Naive B cell (primary cell): ENCODE measurements at regions not wholly inside any gene's neighbourhood (a gene's known extent, or its start where the extent isn't known, plus 50 kb on each side); places are given as distances from the start of the nearest gene placed in this dataset.
A peak's percentile ranks its signal among the peaks of the same experiment; 100 is the strongest.

Experiments
- ATAC-seq, 2 donors: fragments of 150-1000 bp; cut with Tn5 transposase; 2 replicates each; pipeline ENCODE4 v1.10.0; 2021; ENCODE audit warnings: low read depth in 2 of 2, mild to moderate bottlenecking in 2 of 2, moderate library complexity in 2 of 2
- DNase-seq: peaks from one replicate; pipeline ENCODE4 v3.0.0; 2022
- H3K27ac Mint-ChIP-seq, 6 donors: one replicate each; pipeline ENCODE4 v1.8.0; 2020 to 2022; ENCODE audit warnings: mild to moderate bottlenecking in 6 of 6, mixed read lengths in 6 of 6, moderate library complexity in 5 of 6, inconsistent platforms in 2 of 6
- H3K27me3 Mint-ChIP-seq, 3 donors: one replicate each; pipeline ENCODE4 v1.8.0; 2021 to 2022; ENCODE audit warnings: mixed read lengths in 3 of 3, mild to moderate bottlenecking in 1 of 3
- H3K36me3 Mint-ChIP-seq, 2 donors: one replicate each; pipeline ENCODE4 v1.8.0; 2020 to 2022; ENCODE audit warnings: mixed read lengths in 2 of 2, inconsistent platforms in 1 of 2, mild to moderate bottlenecking in 1 of 2
- H3K4me1 Mint-ChIP-seq, 3 donors: one replicate each; pipeline ENCODE4 v1.8.0; 2020 to 2022; ENCODE audit warnings: mixed read lengths in 3 of 3, inconsistent platforms in 1 of 3, mild to moderate bottlenecking in 1 of 3, moderate library complexity in 1 of 3
- H3K4me3 Mint-ChIP-seq, 8 donors: one replicate each; pipeline ENCODE4 v1.8.0; 2020 to 2022; ENCODE audit warnings: mild to moderate bottlenecking in 8 of 8, mixed read lengths in 8 of 8, moderate library complexity in 8 of 8, inconsistent platforms in 2 of 8
- H3K9me3 Mint-ChIP-seq, 7 donors: one replicate each; pipeline ENCODE4 v1.8.0; 2020 to 2022; ENCODE audit warnings: mixed read lengths in 7 of 7, mild to moderate bottlenecking in 5 of 7, inconsistent platforms in 2 of 7, moderate library complexity in 1 of 7

DNA sequence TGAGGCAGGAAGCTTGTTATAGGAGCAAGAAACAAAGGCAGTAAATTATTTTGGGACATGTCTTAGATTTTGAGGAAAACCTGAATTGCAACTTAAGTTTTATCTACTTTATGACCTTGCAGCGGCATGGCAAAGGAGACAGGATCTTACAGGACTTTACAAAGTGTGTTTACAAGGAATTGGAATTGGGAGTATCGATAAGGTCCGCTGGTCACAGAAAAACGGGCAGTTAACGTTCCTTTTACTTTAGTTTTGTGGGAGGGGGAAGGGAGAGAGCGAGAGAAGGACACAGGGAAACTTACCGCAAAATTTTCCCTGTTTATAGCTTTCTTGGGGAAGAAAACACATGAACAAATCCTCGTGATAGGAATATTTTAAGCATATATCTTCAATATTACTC is 1607.2 kb downstream of the GRIK2 start:
- DNase-seq, result no peak
- H3K27me3 Mint-ChIP-seq, result no peaks in the 10 kb centered on the region
- peaks cover 0 to 10% (median 5%) of the 10 kb centered on the region in 7 donors for H3K9me3 Mint-ChIP-seq
- no peak for ATAC-seq
- H3K4me3 Mint-ChIP-seq, result no peak overlapping the region
- H3K27ac Mint-ChIP-seq, result no peak overlapping the region
- H3K36me3 Mint-ChIP-seq, result no peaks in the 10 kb centered on the region
- no peaks in the 10 kb centered on the region for H3K4me1 Mint-ChIP-seq

DNA sequence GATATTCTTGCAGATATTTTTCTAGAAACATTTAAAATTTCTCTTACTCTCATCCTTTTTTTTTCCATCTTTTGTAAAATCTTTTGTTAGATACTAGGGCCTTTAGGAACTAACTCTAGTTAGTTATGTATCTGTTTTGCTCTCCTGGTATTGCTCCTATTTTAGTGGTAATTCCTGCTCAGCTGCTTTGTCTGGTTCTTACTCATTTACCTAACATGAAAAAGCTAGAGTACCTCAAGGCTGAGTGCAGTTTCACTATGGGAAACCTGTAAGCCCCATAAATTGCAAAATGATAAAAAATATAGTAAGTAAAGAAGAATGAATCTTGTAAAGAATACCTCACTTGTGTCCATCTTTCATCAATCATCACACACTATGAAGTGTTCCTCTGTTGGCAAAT is 1602.0 kb downstream of the GRIK2 start:
- H3K4me3 Mint-ChIP-seq, result no peak overlapping the region
- no peaks in the 10 kb centered on the region for H3K4me1 Mint-ChIP-seq
- no peaks in the 10 kb centered on the region for H3K27me3 Mint-ChIP-seq
- H3K27ac Mint-ChIP-seq, result no peak overlapping the region
- no peak for DNase-seq
- H3K9me3 Mint-ChIP-seq, result peaks cover 0 to 5% (median 1%) of the 10 kb centered on the region in 7 donors
- no peak for ATAC-seq
- H3K36me3 Mint-ChIP-seq, result no peaks in the 10 kb centered on the region

DNA sequence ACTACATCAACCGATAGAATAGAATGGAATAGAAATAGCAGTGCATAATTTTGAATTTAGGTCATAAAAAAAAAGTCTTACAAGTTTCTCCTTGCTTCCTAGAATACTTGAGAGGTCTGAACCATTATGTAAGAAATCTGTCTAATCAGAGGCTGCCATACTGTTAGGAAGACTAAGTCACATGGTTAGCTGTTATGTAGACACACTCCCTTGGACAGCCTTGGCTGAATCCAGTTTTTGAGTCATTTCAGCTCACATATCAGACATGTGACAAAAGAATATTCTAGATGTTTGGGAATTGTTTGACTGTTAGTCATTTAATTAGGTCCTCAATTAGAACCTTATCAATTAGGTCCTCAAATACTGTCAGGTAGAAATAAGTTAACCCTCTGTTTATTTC is 1601.4 kb downstream of the GRIK2 start:
- Mint-ChIP-seq H3K27ac (no peak overlapping the region), H3K27me3 (no peaks in the 10 kb centered on the region), H3K36me3 (no peaks in the 10 kb centered on the region), H3K9me3 (peaks cover 0 to 5% (median 0%) of the 10 kb centered on the region in 7 donors), H3K4me1 (no peaks in the 10 kb centered on the region), H3K4me3 (no peak overlapping the region)
- ATAC-seq, result no peak
- DNase-seq, result no peak

DNA sequence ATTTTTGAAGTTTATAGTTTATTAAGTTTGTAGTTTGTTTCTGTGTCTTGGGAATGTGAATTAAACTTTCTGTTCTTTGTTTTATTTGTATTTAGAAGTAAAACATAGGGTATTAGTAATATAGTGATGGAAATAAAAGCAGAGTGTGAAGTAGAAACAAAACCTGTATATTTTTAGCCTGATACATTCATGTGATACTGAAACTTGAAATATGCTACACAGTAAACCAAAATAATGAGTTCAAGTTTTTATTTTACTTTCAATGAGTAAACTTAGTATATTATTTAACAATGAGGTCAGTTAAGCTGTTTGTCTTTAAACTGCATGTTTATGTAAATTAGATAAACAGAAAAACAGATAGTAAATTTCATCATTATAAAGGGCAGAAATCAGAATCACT is 1592.6 kb downstream of the GRIK2 start:
- Mint-ChIP-seq H3K27ac (no peak overlapping the region), H3K27me3 (no peaks in the 10 kb centered on the region), H3K36me3 (no peaks in the 10 kb centered on the region), H3K4me3 (no peak overlapping the region), H3K4me1 (no peaks in the 10 kb centered on the region), H3K9me3 (no peaks in the 10 kb centered on the region)
- ATAC-seq (no peak), DNase-seq (no peak)

DNA sequence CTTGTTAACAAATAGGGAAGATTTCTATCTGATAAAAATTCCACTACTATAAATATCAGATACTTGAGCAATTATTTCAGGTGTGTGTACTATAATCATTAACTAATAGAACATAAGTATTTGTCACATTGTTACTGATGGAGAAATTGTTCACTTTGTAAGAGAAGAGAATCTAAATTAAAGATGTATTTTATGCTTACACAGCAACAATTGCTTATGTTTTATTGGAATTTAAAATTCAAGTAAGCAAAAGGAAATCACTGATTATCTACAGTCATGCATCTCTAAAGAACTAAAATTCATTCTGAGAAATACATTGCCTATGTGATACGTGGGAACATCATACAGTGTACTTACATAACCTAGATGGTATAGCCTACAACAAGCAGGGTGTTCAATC is 1590.8 kb downstream of the GRIK2 start:
- DNase-seq, result no peak
- ATAC-seq, result no peak
- no peak overlapping the region for H3K4me3 Mint-ChIP-seq
- H3K27me3 Mint-ChIP-seq, result no peaks in the 10 kb centered on the region
- no peaks in the 10 kb centered on the region for H3K4me1 Mint-ChIP-seq
- H3K9me3 Mint-ChIP-seq, result peaks cover 0 to 2% (median 0%) of the 10 kb centered on the region in 7 donors
- H3K36me3 Mint-ChIP-seq, result no peaks in the 10 kb centered on the region
- H3K27ac Mint-ChIP-seq, result no peak overlapping the region

DNA sequence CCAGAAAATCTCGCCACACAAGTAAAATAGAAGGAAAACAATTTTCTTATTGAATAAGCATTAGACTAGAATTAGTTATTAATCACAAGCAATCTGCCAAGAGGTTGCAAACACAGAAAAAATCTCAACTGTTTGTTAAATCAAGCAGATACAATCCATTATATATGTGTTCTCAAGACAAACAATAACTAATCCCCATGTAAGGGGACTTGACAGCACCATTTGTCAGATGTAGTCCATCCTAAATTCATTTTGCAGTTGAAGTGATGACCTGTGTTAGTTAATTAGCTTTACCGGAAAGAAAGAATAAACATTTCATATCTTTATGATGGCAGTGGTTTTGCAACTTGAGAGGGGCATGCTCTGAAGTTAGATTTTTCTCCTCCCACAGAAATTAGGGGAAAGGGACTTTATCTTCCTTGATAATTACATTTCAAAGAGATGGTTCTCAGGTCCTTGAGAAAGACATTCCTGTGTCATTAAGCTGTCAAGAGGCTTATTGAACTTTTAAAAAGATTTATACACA is 1588.0 kb downstream of the GRIK2 start:
- no peaks in the 10 kb centered on the region for H3K4me1 Mint-ChIP-seq
- DNase-seq, result no peak
- H3K27ac Mint-ChIP-seq, result no peak overlapping the region
- ATAC-seq, result no peak
- H3K4me3 Mint-ChIP-seq, result no peak overlapping the region
- H3K9me3 Mint-ChIP-seq, result peaks cover 0 to 3% (median 0%) of the 10 kb centered on the region in 7 donors
- H3K36me3 Mint-ChIP-seq, result no peaks in the 10 kb centered on the region
- no peaks in the 10 kb centered on the region for H3K27me3 Mint-ChIP-seq

DNA sequence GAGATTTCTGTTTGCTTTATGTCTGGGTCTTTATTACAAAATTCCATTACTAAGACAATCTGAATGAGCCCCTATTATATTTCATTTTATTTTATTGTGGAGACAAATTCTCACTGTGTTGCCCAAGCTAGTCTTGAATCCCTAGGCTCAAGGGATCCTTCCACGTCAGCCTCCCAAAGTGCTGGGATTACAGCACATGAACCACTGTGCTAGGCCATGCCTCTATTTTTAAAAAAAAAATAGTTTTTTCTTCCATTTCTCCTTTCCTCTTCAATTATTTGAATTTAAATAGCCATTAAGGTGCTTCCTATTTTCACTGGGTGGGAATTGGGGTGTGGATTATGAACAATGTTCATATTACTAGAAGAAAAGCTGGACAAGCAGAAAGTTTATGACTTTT is 1587.4 kb downstream of the GRIK2 start:
- no peak overlapping the region for H3K27ac Mint-ChIP-seq
- ATAC-seq (no peak), DNase-seq (no peak)
- H3K27me3 Mint-ChIP-seq, result no peaks in the 10 kb centered on the region
- no peaks in the 10 kb centered on the region for H3K4me1 Mint-ChIP-seq
- peaks cover 0 to 7% (median 0%) of the 10 kb centered on the region in 7 donors for H3K9me3 Mint-ChIP-seq
- no peak overlapping the region for H3K4me3 Mint-ChIP-seq
- H3K36me3 Mint-ChIP-seq, result no peaks in the 10 kb centered on the region

DNA sequence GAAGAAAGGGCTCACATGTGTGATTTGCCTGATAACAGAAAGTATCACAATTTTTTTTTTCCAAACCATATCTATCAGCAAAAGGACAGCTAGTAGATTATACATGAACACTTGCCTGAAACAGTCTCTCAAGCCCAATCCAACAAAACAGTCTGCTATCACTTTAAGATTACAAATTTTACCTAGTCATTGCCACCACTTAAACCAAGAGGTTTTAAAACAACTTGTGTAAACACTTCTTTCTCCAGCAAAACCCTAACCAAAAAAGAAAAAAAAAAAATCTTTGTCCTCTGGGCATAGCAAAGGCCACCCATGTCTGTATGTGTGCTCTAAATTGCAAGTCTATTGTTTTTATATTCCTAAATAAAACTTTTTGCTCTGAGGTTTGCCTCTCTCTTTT is 1568.4 kb downstream of the GRIK2 start:
- Mint-ChIP-seq H3K4me3 (no peak overlapping the region), H3K4me1 (no peaks in the 10 kb centered on the region), H3K27ac (no peak overlapping the region), H3K27me3 (no peaks in the 10 kb centered on the region), H3K9me3 (peaks cover 0 to 3% (median 0%) of the 10 kb centered on the region in 7 donors), H3K36me3 (no peaks in the 10 kb centered on the region)
- no peak for ATAC-seq
- no peak for DNase-seq

DNA sequence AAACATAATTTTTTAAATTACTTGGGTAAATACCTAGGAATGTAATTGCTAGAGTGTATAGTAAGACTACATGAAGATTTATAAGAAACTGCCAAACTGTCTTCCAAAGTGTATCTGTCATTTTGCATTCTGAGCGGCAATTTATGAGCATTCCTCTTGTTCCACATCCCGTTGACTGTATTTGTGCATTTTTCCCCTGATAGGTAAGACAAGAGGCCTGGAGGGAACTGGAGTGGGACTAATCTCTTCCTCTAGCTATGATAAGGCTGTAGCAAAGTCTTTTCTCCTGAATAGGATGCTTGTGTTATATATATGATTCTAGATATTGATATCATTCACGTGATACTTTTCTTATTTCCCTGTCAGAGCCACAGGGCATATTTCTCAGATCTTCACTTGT is 1557.5 kb downstream of the GRIK2 start:
- H3K27me3 Mint-ChIP-seq, result no peaks in the 10 kb centered on the region
- no peaks in the 10 kb centered on the region for H3K36me3 Mint-ChIP-seq
- ATAC-seq (no peak), DNase-seq (no peak)
- no peaks in the 10 kb centered on the region for H3K4me1 Mint-ChIP-seq
- H3K4me3 Mint-ChIP-seq, result no peak overlapping the region
- peaks cover 0 to 3% (median 0%) of the 10 kb centered on the region in 7 donors for H3K9me3 Mint-ChIP-seq
- no peak overlapping the region for H3K27ac Mint-ChIP-seq

DNA sequence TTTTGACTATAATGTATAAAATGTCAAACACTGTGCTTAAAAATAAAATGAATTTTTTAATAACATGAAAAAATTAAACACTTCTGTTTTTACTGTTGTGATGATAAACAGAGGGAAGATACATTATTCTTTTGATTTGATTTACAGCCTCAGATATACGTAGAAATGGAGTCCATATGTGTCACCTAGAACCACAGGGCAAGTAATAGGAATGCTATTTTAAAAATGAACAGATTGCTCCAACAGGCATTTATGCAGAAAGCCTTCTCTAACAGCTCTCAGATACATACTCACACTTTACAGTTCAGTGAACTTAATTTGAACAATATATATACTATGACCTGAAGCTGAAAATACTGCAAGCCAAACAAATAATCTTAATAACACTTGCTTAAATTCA is 1551.0 kb downstream of the GRIK2 start:
- Mint-ChIP-seq H3K27ac (no peak overlapping the region), H3K36me3 (no peaks in the 10 kb centered on the region)

DNA sequence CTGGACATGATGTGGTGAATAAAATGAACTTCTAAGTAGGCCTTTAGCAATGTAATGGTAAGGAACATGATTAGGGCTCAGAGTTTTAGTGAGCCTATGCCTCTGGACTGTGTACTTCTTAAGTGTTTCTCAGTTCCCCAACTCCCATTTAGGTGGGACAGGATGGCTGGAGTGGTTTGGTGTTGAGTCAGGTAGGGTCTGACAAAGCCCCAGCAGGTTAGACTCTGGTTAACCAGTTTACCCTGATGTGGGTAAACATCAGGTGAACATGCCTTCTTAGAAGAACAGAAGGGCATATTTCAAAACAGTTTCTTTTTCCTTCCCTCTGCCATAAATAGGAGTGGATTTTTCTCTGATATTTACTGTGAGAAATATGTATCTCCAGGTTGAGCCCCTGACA is 1548.7 kb downstream of the GRIK2 start:
- ATAC-seq (no peak), DNase-seq (no peak)
- Mint-ChIP-seq H3K9me3 (peaks cover 0 to 4% (median 0%) of the 10 kb centered on the region in 7 donors), H3K36me3 (no peaks in the 10 kb centered on the region), H3K4me3 (no peak overlapping the region), H3K27ac (no peak overlapping the region), H3K27me3 (no peaks in the 10 kb centered on the region), H3K4me1 (no peaks in the 10 kb centered on the region)

More for the DNA sequence above, 1551.0 kb downstream of the GRIK2 start:
- no peak for DNase-seq
- Mint-ChIP-seq H3K4me1 (no peaks in the 10 kb centered on the region), H3K4me3 (no peak overlapping the region), H3K27me3 (no peaks in the 10 kb centered on the region), H3K9me3 (peaks cover 0 to 4% (median 0%) of the 10 kb centered on the region in 7 donors)
- no peak for ATAC-seq

DNA sequence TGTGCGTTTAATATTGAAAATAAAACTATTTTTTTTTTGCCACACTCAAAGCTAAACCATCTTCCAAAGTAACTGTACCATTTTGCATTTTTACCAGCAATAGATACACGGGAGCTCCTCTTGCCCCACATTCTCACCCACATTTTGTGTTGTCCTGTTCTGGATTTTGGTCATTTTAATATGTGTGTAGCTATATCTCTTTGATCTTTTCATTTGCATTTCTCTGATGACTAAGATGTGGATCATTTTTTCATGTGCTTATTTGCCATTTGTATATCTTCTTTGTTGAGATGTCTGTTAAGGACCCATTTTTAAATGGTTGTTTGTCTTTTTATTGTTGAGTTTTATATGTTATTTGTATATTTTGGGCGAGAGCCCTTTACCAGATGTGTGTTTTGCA is 1543.5 kb downstream of the GRIK2 start:
- Mint-ChIP-seq H3K27ac (no peak overlapping the region), H3K9me3 (peaks cover 0 to 4% (median 0%) of the 10 kb centered on the region in 7 donors), H3K27me3 (no peaks in the 10 kb centered on the region), H3K4me1 (no peaks in the 10 kb centered on the region), H3K4me3 (no peak overlapping the region), H3K36me3 (no peaks in the 10 kb centered on the region)
- ATAC-seq (no peak), DNase-seq (no peak)

DNA sequence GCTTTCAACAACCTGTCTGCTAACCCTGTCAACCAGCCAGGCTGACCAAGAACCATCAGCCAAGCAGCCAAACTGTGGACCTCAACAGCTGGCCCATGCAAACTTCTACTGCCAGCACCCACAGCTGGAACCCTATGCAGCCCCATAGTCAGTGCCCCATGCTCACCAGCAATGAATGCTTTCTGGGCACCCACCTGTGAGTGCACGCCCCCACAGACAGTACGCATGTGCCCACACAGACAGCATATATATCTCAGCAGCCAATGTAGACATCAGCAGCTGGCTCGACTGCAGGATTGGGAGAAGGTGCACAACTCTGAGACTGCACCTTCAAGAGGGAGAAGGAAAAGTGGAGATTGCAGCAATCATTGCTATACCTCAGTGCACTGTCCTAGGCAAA is 1534.6 kb downstream of the GRIK2 start:
- ATAC-seq, result no peak
- H3K27ac Mint-ChIP-seq, result no peak overlapping the region
- DNase-seq, result no peak
- no peaks in the 10 kb centered on the region for H3K27me3 Mint-ChIP-seq
- no peaks in the 10 kb centered on the region for H3K4me1 Mint-ChIP-seq
- no peaks in the 10 kb centered on the region for H3K9me3 Mint-ChIP-seq
- H3K4me3 Mint-ChIP-seq, result peak overlapping the region in 1 of 8 donors; percentile 17
- no peaks in the 10 kb centered on the region for H3K36me3 Mint-ChIP-seq

DNA sequence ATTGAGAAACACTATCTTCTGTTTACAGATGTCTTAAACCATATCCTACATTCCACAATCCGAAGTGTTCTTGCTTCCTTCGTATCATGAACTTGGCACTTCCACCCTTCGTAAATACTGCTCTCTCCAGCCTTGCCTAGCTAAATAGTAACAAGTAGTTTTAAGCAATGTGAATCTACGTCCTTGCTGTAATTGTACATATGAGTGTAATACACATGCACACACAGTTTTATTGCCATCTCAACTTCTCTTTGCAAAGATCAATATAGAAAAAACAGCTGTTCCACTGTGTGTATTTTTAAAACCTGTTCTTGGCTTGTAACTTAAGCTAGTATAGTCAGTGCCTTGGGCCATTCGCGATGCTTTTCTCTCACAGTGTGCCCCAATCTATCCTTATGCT is 1524.7 kb downstream of the GRIK2 start:
- H3K27me3 Mint-ChIP-seq, result no peaks in the 10 kb centered on the region
- H3K9me3 Mint-ChIP-seq, result peaks cover 0 to 10% (median 6%) of the 10 kb centered on the region in 7 donors
- H3K27ac Mint-ChIP-seq, result no peak overlapping the region
- H3K36me3 Mint-ChIP-seq, result no peaks in the 10 kb centered on the region
- no peak for ATAC-seq
- H3K4me1 Mint-ChIP-seq, result no peaks in the 10 kb centered on the region
- H3K4me3 Mint-ChIP-seq, result no peak overlapping the region
- DNase-seq, result no peak

DNA sequence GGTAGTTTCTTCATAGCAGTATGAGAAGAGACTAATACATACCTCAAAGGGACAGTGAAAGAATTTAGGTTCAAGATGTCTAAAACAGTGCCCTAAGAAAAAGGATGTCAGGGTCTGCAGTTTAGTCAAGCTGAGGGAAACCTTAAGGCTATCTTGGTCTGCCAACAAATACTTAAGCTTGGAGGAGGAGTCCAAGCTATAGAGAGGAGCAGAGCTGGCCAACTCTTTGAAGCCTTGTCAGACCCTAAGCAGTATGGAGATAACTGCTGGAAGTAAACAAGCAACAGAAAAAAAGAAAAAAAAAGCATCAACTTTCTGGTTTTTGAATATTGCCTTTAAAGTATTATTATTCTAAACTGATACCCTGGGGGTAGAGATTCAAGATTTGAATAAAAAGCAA is 1518.1 kb downstream of the GRIK2 start:
- ATAC-seq (no peak), DNase-seq (no peak)
- Mint-ChIP-seq H3K27ac (no peak overlapping the region), H3K4me3 (no peak overlapping the region), H3K4me1 (no peaks in the 10 kb centered on the region), H3K36me3 (no peaks in the 10 kb centered on the region), H3K27me3 (no peaks in the 10 kb centered on the region), H3K9me3 (peaks cover 2 to 9% (median 6%) of the 10 kb centered on the region in 7 donors)
